GM19043 (cell line): ENCODE measurements at regions not wholly inside any gene's neighbourhood (a gene's known extent, or its start where the extent isn't known, plus 50 kb on each side); places are given as distances from the start of the nearest gene placed in this dataset.
A peak's percentile ranks its signal among the peaks of the same experiment; 100 is the strongest.
"Not testable (repeated sequence)": the region's sequence is repeated elsewhere in the genome, so short reads cannot be mapped to it uniquely, and the experiment has no call there.

Experiments used
- ATAC-seq: cut with Tn5 transposase; IDR thresholded peaks from one replicate; pipeline ENCODE4 v1.9.1; 2021; ENCODE audit warnings: low read depth; ENCODE audit not compliant: unreplicated experiment

DNA sequence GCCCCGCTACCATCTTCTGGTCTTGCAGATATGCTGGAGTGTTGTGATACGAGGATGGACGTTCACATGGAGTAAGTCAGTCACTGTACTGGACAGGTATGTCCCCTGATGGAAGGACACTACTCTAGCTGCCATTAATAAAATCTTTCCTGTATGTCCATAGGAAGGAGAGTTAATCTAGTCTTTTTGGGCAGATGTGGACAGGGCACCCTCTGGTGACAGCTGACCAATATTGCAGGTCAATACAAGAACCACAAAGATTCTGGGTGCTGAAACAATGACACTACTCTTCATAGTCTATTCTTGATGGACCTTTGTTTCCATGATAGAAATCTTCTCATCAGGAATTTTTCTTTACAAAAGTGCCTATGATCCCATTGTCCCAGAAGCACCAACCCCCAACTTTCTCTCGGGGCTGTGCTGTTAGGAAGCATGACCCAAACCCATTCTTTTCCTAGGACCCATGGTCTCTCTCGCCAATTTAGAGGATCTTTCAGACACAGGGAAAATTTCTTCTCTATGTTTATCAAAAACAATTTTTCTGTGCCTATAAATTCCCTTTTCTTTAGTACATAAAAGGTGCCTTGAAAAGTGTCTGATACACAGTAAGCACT, 376.9 kb downstream of the DTWD2 start:
- peak; percentile 56 for ATAC-seq

DNA sequence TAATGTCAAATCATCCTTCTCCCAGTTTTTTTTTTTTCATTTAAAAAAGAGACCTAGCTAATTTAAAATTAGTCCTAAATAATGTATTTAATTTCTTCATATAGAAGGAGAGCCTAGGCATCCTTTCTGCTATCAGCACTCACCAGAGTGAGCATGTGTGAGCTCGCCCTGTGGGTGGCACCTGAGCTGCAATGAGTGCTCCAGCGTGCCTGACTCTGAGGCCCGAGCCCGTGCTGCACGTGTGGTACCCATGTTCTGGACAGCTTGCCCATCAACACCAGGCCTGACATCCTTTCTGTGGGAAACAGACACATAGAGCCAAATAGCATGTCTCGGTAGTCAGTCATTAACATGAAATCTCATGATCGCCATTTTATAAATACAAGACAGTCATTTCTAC, 381.4 kb downstream of the DTWD2 start:
- ATAC-seq: no peak

- ATAC-seq: no peak
These were observed 382.6 kb downstream of the DTWD2 start for GRCh38 chr5:118605761-118606160.

GRCh38 chr5:118604106-118604505, 384.2 kb downstream of the DTWD2 start:
- no peak for ATAC-seq

GRCh38 chr5:118603278-118603677, 385.1 kb downstream of the DTWD2 start:
- ATAC-seq: no peak

GRCh38 chr5:118598311-118598710, 390.0 kb downstream of the DTWD2 start:
- no peak for ATAC-seq

GRCh38 chr5:118597543-118597942, 390.8 kb downstream of the DTWD2 start:
- ATAC-seq: no peak

DNA sequence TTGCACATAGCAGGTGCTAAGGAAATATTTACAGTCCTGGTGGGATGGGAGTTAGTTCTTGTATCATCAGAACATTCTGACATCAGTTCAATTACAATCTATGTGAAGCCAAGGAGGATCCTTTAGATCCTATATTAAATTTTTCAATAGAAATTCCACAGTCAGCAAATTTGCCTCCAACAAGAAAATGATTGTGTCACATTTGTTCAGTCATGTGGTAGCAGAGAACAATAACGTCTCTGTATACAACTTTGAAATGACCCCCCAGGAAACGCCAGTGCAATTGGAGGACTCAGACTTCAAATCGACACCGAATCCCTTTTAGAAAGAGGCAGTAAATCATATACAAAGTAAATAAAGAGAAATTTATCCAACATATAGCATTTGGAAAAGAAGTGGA, 392.1 kb downstream of the DTWD2 start:
- ATAC-seq: no peak

- ATAC-seq: no peak
These were observed 395.4 kb downstream of the DTWD2 start for GRCh38 chr5:118593003-118593328.

DNA sequence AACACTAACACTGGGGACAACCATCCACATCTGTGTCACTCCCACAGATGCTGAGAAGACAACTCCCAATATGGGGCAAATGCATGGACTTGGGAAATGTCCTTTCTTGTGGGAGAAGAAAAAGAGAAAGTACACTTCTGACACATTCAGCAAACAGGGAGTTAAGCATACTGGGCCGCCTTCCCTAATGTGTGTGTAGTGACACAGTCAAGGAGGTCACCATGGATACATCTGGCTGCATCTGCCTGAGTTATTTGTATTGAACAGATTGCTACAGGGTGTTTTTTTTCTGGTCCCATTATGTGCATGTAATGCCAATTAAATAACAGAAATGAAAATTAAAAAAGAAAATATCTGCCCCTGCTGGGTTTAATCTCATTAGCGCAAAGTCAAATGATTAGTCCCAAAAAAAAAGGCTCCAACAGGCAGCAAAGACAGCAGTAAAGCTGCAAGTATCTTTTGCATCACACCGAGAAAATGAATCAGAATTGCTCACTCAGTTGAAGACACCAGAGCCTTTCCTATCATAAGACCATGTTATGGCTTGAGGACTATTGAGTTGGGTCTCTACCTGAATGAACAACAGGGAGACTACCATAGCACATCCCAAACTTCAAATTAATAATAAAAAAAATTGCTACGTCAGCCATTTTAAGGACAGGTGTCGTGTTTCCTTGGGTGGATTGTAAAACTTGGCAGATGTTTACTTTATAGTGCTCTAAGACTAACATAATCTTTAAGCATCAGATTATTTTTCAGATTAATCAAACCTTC, 395.9 kb downstream of the DTWD2 start:
- no peak for ATAC-seq

DNA sequence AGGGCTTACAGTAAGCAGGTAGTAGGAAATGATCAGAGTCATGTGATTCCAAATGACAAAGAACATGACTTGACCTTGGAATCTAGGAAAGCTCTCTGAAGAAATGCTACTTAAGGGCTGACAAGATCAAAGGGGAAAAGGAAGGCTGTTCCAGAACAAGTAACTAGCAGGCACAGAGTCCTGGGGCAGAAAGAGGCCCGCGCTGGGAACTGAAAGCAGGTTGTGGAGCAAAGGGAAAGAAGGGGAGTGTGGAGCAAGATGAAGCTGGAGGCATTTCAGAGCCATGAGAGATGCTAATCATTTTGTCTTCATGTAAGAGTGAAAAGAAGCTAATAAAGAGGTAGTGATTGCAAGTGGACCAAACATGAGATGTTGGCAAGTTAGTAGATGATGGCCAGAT, 397.5 kb downstream of the DTWD2 start:
- no peak for ATAC-seq

GRCh38 chr5:118580949-118581348, 407.4 kb downstream of the DTWD2 start:
- ATAC-seq: no peak

DNA sequence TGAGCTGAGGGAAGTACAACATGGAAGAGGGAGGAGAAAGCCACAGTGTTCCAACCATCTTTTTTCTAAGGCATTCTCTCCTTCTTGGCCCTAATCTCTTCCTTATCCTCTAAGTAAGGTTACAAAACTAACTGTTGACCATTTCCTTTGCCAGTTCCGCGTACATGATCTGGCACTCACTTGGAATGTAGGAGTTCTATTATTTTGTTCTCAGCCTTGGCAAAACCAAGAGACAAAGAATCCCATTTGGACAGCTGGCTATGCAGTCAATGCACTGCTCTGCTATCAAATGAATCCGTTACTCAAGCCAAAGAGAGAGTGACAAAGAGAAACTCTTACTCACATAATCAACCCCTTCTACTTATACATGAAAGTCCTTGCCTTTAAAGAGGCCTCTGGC, 410.3 kb downstream of the DTWD2 start:
- ATAC-seq: no peak

DNA sequence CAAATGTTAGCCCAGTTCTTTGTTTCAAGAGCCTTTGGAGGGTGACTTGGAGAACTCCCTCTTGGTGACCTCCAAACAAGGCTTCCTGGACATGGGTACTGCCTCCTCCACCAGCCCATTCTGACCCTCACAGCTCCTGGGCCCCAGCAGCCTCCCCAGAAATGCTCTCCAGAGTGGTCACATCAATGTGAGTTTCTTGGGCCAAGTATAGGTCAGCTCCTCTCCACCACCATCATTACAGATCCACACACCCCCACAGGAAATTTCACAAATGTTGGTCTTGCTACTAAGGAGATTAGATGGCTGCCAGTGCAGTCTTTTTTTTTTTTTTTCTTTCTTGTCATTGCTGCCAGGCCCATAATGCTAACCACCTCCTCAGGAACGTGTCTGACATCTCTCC, 410.7 kb downstream of the DTWD2 start:
- no peak for ATAC-seq

GRCh38 chr5:118570276-118570675, 418.1 kb downstream of the DTWD2 start:
- ATAC-seq: not testable (repeated sequence)

DNA sequence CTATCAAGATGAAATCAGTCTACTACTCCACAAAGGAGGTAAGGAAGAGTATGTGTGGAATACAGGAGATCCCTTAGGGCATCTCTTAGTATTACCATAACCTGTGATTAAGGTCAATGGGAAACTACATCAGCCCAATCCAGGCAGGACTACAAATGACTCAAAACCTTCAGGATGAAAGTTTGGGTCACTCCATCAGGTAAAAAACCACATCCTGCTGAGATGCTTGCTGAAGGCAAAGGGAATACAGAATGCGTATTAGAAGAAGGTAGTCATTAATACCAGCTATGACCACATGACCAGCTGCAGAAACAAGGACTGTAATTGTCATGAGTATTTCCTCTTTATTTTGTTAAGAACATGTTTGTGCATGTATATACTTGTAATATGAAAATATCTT, 418.8 kb downstream of the DTWD2 start:
- not testable (repeated sequence) for ATAC-seq

DNA sequence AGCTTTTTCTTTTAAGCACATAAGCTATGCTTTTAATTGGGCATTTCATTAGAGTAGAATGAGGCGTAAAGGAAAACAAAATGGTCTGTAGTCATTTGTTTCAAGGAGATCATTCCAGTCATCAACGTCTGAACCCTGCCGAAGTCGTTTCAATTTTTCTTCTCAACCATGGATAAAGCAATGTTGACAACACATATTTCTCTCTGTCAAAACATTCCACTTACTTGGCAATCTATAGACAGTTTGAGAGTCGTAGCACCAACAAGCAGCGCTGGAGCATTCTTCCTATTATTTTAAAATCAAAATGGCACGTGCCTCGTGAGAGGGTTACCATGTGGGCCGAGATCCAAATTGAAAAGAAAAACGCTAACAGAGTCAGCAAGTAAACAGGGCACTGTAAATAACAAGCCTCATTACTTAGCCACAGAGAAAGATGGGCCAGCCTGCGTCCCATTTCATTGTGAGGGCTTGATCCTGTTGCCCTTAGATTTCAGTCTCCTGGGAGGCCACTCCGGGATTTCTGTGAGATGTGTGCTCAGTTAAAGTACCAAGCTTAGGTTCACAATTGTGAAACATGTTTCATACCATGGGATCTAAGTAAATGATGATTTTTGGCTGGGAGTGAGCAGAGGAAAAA, 422.9 kb downstream of the DTWD2 start:
- no peak for ATAC-seq

DNA sequence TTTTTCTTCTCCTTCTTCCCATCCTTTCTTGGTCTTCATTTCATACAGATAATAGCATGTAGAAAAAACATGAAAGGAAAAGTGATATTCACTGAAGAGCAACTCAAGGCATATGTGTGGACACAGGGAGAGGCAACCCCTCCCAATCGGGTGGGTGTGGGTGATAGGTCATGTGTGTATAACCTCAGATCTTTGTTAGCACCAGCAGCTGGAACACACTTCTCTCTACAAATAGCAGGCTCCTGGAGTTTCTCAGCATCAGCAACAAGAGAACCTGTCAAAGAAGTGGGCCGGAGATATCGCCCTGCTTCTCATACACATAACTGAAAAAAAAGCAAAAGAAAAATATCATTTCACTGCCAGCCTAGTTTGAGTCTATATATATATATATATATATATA, 426.4 kb downstream of the DTWD2 start:
- no peak for ATAC-seq

GRCh38 chr5:118561235-118561634, 427.1 kb downstream of the DTWD2 start:
- ATAC-seq: no peak

- ATAC-seq: no peak
These were observed 429.5 kb downstream of the DTWD2 start for GRCh38 chr5:118558871-118559270.

DNA sequence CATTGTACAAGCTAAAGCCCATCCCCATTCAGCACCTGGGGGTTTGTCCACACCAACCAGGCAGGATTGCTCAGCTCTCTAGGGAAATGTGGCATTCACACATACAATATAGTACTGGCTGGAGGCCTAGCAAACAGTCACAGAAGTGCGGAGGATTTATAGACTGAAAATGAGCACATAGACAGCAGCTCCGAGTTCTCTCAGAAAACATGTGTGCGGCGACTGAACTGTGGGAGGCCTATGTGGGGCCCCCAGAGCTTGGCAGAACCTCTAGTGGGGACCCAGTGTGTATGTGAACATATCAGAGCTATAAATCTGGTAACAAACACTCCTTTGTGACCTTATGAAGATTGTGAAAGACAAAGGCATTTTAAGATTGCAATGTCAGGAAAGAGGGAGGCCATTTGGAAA, 431.1 kb downstream of the DTWD2 start:
- no peak for ATAC-seq

- ATAC-seq: no peak
These were observed 431.6 kb downstream of the DTWD2 start for GRCh38 chr5:118556792-118557191.
